HCT116 (cell line): ENCODE measurements at regions not wholly inside any gene's neighbourhood (a gene's known extent, or its start where the extent isn't known, plus 50 kb on each side); places are given as distances from the start of the nearest gene placed in this dataset.

Experiments
- ATAC-seq: fragments of 200-7000 bp; cut with Tn5 transposase; 2 replicates; pipeline ENCODE4 v1.9.1; 2020; ENCODE audit warnings: mild to moderate bottlenecking, moderate library complexity
- BruUV-seq: library from RNA; stranded (reverse); fragments of 400-500 nt; replicated peaks from 2 replicates; lab custom pipeline; 2021; lab: Mats Ljungman, UMichigan
- CTCF ChIA-PET: fragments of 300-600 bp; sonication (Branson Sonifier 250); formaldehyde crosslinking; loops from one replicate; lab custom pipeline; 2021; ENCODE audit warnings: antibody characterized with exemption; lab: Charles Lee
- POLR2A ChIA-PET: fragments of 300-600, 350-600 bp; sonication (Branson Sonifier 250); formaldehyde crosslinking; loops from one replicate; lab custom pipeline; 2021; ENCODE audit warnings: antibody characterized with exemption; lab: Charles Lee
- RAD21 ChIA-PET, 2 experiments: fragments of 300-600 bp; sonication (Branson Sonifier 250); formaldehyde crosslinking; loops; one replicate each; lab custom pipeline; 2023; ENCODE audit warnings: low total read pairs in 2 of 2; ENCODE audit not compliant: uncharacterized antibody in 2 of 2, unreplicated experiment in 2 of 2, low non-redundant PET in 1 of 2; lab: Charles Lee
- DNase-seq: peaks from one replicate; pipeline ENCODE4 v3.0.0-alpha.2; 2010; ENCODE audit warnings: low read depth, low spot score
- H2AFZ ChIP-seq: fragments of 200-600 bp; shearing (Covaris generic), sonication (generic); 2 replicates; pipeline ENCODE4 v1.6.1; 2017; ENCODE audit warnings: low read depth, mixed run types, mixed read lengths, antibody characterized with exemption, low read length; ENCODE audit not compliant: poor library complexity, severe bottlenecking
- H3K27ac ChIP-seq: 2 replicates; pipeline ENCODE4 v1.5.1; 2012; ENCODE audit warnings: low read depth, low read length
- H3K27me3 ChIP-seq: fragments of 200-600 bp; sonication (generic); 2 replicates; pipeline ENCODE4 v1.6.1; 2016; ENCODE audit warnings: mixed run types, low read length, mixed read lengths; ENCODE audit not compliant: insufficient read depth
- H3K36me3 ChIP-seq, 2 experiments: fragments of 200-500 bp in 1 of 2; fragments of 200-600 bp in 1 of 2; sonication (Bioruptor generic) in 1 of 2; sonication (generic) in 1 of 2; 2 replicates each; pipeline versions ENCODE4 v1.5.1 to v1.6.1; 2014 to 2016; ENCODE audit warnings: low read length in 2 of 2, inconsistent platforms in 1 of 2, mixed read lengths in 1 of 2, mixed run types in 1 of 2; ENCODE audit not compliant: insufficient read depth in 2 of 2, control insufficient read depth in 1 of 2
- H3K4me1 ChIP-seq, 2 experiments: fragments of 200-600 bp in 1 of 2; sonication (generic) in 1 of 2; 2 replicates each; pipeline versions ENCODE4 v1.5.1 to v1.6.1; 2012 to 2017; ENCODE audit warnings: low read length in 2 of 2, inconsistent platforms in 1 of 2, mild to moderate bottlenecking in 1 of 2, mixed read lengths in 1 of 2, mixed run types in 1 of 2, moderate library complexity in 1 of 2; ENCODE audit not compliant: insufficient read depth in 2 of 2, control insufficient read depth in 1 of 2
- H3K4me2 ChIP-seq: fragments of 200-600 bp; sonication (generic); 2 replicates; pipeline ENCODE4 v1.6.1; 2017; ENCODE audit warnings: mixed run types, low read length, mixed read lengths
- H3K4me3 ChIP-seq, 2 experiments: fragments of 200-600 bp in 1 of 2; sonication (generic) in 1 of 2; replicated peaks in 1 of 2; 2 replicates each; pipeline ENCODE4 v1.5.1; 2011 to 2016; ENCODE audit warnings: low read length in 2 of 2, control low read depth in 1 of 2, low read depth in 1 of 2, mild to moderate bottlenecking in 1 of 2, mixed read lengths in 1 of 2, mixed run types in 1 of 2
- H3K79me2 ChIP-seq: fragments of 200-600 bp; sonication (generic); 2 replicates; pipeline ENCODE4 v1.6.1; 2017; ENCODE audit warnings: mild to moderate bottlenecking, mixed run types, low read length, moderate library complexity, mixed read lengths; ENCODE audit not compliant: insufficient read depth
- H3K9ac ChIP-seq: fragments of 200-600 bp; sonication (generic); 2 replicates; pipeline ENCODE4 v1.6.1; 2016; ENCODE audit warnings: low read length, mixed read lengths
- H3K9me2 ChIP-seq: fragments of 200-600 bp; sonication (generic), shearing (Covaris generic); 2 replicates; pipeline ENCODE4 v1.6.1; 2017; ENCODE audit warnings: mixed run types, mild to moderate bottlenecking, moderate library complexity; ENCODE audit not compliant: insufficient read depth
- H3K9me3 ChIP-seq, 2 experiments: fragments of 200-500 bp in 1 of 2; fragments of 200-600 bp in 1 of 2; sonication (Bioruptor generic) in 1 of 2; sonication (generic) in 1 of 2; 2 replicates each; pipeline ENCODE4 v1.6.1; 2014 to 2017; ENCODE audit warnings: low read length in 2 of 2, mixed read lengths in 2 of 2, inconsistent platforms in 1 of 2, low read depth in 1 of 2, mild to moderate bottlenecking in 1 of 2, mixed run types in 1 of 2, moderate library complexity in 1 of 2; ENCODE audit not compliant: control insufficient read depth in 1 of 2, insufficient read depth in 1 of 2
- H4K20me1 ChIP-seq: fragments of 200-600 bp; sonication (generic), shearing (Covaris generic); 2 replicates; pipeline ENCODE4 v1.6.1; 2017; ENCODE audit warnings: mixed run types, mild to moderate bottlenecking, moderate library complexity; ENCODE audit not compliant: insufficient read depth
- ATF3 ChIP-seq: IDR thresholded peaks from 2 replicates; pipeline ENCODE4 v1.6.1; 2012
- EGR1 ChIP-seq: IDR thresholded peaks from 2 replicates; pipeline ENCODE4 v1.6.1; 2012; ENCODE audit warnings: low read depth
- EZH2 ChIP-seq: fragments of 200-600 bp; sonication (generic); IDR thresholded peaks from 2 replicates; pipeline ENCODE4 v1.6.1; 2017; ENCODE audit warnings: antibody characterized with exemption, mixed run types
- FOSL1 ChIP-seq: IDR thresholded peaks from 2 replicates; pipeline ENCODE4 v1.6.1; 2012; ENCODE audit warnings: low read depth
- POLR2A ChIP-seq: IDR thresholded peaks from 2 replicates; pipeline ENCODE4 v1.7.0; 2011; ENCODE audit warnings: borderline replicate concordance; ENCODE audit not compliant: insufficient read depth, insufficient read length; ENCODE audit errors: extremely low read depth
- POLR2AphosphoS5 ChIP-seq: IDR thresholded peaks from 2 replicates; pipeline ENCODE4 v1.6.1; 2011; ENCODE audit warnings: mild to moderate bottlenecking, low read depth, low read length, moderate library complexity
- RAD21 ChIP-seq: IDR thresholded peaks from 2 replicates; pipeline ENCODE4 v1.6.1; 2012; ENCODE audit warnings: low read depth, mild to moderate bottlenecking
- SIN3A ChIP-seq: IDR thresholded peaks from 2 replicates; pipeline ENCODE4 v1.6.1; 2012; ENCODE audit warnings: low read depth
- SP1 ChIP-seq: IDR thresholded peaks from 2 replicates; pipeline ENCODE4 v1.6.1; 2012; ENCODE audit warnings: low read depth
- SRF ChIP-seq: IDR thresholded peaks from 2 replicates; pipeline ENCODE4 v1.6.1; 2012; ENCODE audit warnings: low read depth
- ZFX ChIP-seq: fragments of 450-650 bp; IDR thresholded peaks from 2 replicates; pipeline ENCODE4 v1.6.1; 2017
- ZNF274 ChIP-seq: fragments of 200-500 bp; sonication (Bioruptor generic); IDR thresholded peaks from 2 replicates; pipeline ENCODE4 v1.6.1; 2014; ENCODE audit warnings: mild to moderate bottlenecking, low read depth, low read length, inconsistent platforms
- intact Hi-C: fragments of 100-400 bp; cut with micrococcal nuclease; formaldehyde crosslinking; loops from 2 replicates; pipeline ENCODE4 v1.10.0; 2022
- TF ChIP-seq, protein P1 (sequence below), 3 experiments: fragments of 200-600 bp in 1 of 3; sonication (generic) in 1 of 3; IDR thresholded peaks in 2 of 3; conservative IDR thresholded peaks in 1 of 3; 2 replicates each; pipeline ENCODE4 v1.5.1; 2012 to 2017; ENCODE audit warnings: low read depth in 2 of 3, low read length in 2 of 3, antibody characterized with exemption in 1 of 3, borderline replicate concordance in 1 of 3, control low read depth in 1 of 3, mild to moderate bottlenecking in 1 of 3, mixed read lengths in 1 of 3, mixed run types in 1 of 3, moderate library complexity in 1 of 3; ENCODE audit not compliant: insufficient read depth in 1 of 3

- ATAC-seq: no peak
- no peaks in the 10 kb centered on the region for H3K79me2 ChIP-seq
- H3K36me3 ChIP-seq: no peaks in the 10 kb centered on the region
- H3K9me2 ChIP-seq: no peaks in the 10 kb centered on the region
- RAD21 ChIA-PET: no interaction called here
- no TSS peak for BruUV-seq
- no peak for DNase-seq
- H4K20me1 ChIP-seq: no peaks in the 10 kb centered on the region
- H3K4me2 ChIP-seq: no peak overlapping the region
- no peak overlapping the region for H2AFZ ChIP-seq
- TF ChIP-seq FOSL1: no peak
- TF ChIP-seq ZNF274: no peak
- TF ChIP-seq SP1: no peak
- no peak for TF ChIP-seq EGR1
- no peak for TF ChIP-seq ATF3
- no peak for TF ChIP-seq POLR2A
- no peak for TF ChIP-seq RAD21
- no peak for TF ChIP-seq POLR2AphosphoS5
- TF ChIP-seq SRF: no peak
- no peak for TF ChIP-seq EZH2
- no peak for TF ChIP-seq ZFX
- no peak overlapping the region for H3K27ac ChIP-seq
- H3K4me1 ChIP-seq: peaks cover 0 to 6% of the 10 kb centered on the region in 2 experiments; a peak in 1 of 4 replicates
- no peaks in the 10 kb centered on the region for H3K9me3 ChIP-seq
- CTCF ChIA-PET: no interaction called here
- H3K4me3 ChIP-seq: no peak overlapping the region
- H3K27me3 ChIP-seq: no peaks in the 10 kb centered on the region
- intact Hi-C loops: no loop called here
- H3K9ac ChIP-seq: no peak overlapping the region
- POLR2A ChIA-PET: no interaction called here
These were observed 220.9 kb upstream of the JUN start for GRCh38 chr1:59004755-59005154.

- no peaks in the 10 kb centered on the region for H3K79me2 ChIP-seq
- ChIA-PET CTCF (no interaction called here), RAD21 (no interaction called here), POLR2A (no interaction called here)
- peaks cover 0 to 6% of the 10 kb centered on the region in 2 experiments; a peak in 1 of 4 replicates for H3K4me1 ChIP-seq
- no peaks in the 10 kb centered on the region for H3K9me2 ChIP-seq
- no peaks in the 10 kb centered on the region for H3K9me3 ChIP-seq
- H3K27ac ChIP-seq: no peak overlapping the region
- TF ChIP-seq, protein P1, sequence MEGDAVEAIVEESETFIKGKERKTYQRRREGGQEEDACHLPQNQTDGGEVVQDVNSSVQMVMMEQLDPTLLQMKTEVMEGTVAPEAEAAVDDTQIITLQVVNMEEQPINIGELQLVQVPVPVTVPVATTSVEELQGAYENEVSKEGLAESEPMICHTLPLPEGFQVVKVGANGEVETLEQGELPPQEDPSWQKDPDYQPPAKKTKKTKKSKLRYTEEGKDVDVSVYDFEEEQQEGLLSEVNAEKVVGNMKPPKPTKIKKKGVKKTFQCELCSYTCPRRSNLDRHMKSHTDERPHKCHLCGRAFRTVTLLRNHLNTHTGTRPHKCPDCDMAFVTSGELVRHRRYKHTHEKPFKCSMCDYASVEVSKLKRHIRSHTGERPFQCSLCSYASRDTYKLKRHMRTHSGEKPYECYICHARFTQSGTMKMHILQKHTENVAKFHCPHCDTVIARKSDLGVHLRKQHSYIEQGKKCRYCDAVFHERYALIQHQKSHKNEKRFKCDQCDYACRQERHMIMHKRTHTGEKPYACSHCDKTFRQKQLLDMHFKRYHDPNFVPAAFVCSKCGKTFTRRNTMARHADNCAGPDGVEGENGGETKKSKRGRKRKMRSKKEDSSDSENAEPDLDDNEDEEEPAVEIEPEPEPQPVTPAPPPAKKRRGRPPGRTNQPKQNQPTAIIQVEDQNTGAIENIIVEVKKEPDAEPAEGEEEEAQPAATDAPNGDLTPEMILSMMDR (IDR thresholded peaks at IDR 0.05 in 2 of 3, conservative IDR thresholded peaks at IDR 0.05 in 1 of 3; ENCODE audit: borderline replicate concordance in 1 of 3, insufficient read depth in 1 of 3, low read depth in 2 of 3, low read length in 2 of 3): no peak
- TF ChIP-seq EZH2 (no peak), SIN3A (no peak), POLR2A (no peak), RAD21 (no peak), FOSL1 (no peak), POLR2AphosphoS5 (no peak)
- H4K20me1 ChIP-seq: no peaks in the 10 kb centered on the region
- ATAC-seq (no peak), DNase-seq (no peak)
- H3K27me3 ChIP-seq: no peaks in the 10 kb centered on the region
- intact Hi-C loops: no loop called here
- BruUV-seq: no TSS peak
- no peak overlapping the region for H3K4me2 ChIP-seq
- no peaks in the 10 kb centered on the region for H3K36me3 ChIP-seq
- H3K9ac ChIP-seq: no peak overlapping the region
- H3K4me3 ChIP-seq: no peak overlapping the region
- no peak overlapping the region for H2AFZ ChIP-seq
These were observed 221.8 kb upstream of the JUN start for GRCh38 chr1:59005491-59006288.
